PC-3 (cell line): ENCODE measurements at regions not wholly inside any gene's neighbourhood (a gene's known extent, or its start where the extent isn't known, plus 50 kb on each side); places are given as distances from the start of the nearest gene placed in this dataset.

Experiments used
- ATAC-seq: fragments of 200-7000 bp; cut with Tn5 transposase; 2 replicates; pipeline ENCODE4 v1.9.1; 2020; ENCODE audit warnings: mild to moderate bottlenecking, moderate library complexity
- BruUV-seq: library from RNA; stranded (reverse); fragments of 400-500 nt; replicated peaks from 2 replicates; lab custom pipeline; 2021; lab: Mats Ljungman, UMichigan
- CTCF ChIA-PET: fragments of 300-600 bp; sonication (Branson Sonifier 250); formaldehyde crosslinking; loops from one replicate; lab custom pipeline; 2022; ENCODE audit warnings: antibody characterized with exemption; lab: Charles Lee
- POLR2A ChIA-PET: fragments of 300-600 bp; sonication (Branson Sonifier 250); formaldehyde crosslinking; loops from one replicate; lab custom pipeline; 2022; ENCODE audit warnings: antibody characterized with exemption; ENCODE audit not compliant: unreplicated experiment; lab: Charles Lee
- DNase-seq: peaks from one replicate; pipeline ENCODE4 v3.0.0-alpha.2; 2015
- H2AFZ ChIP-seq: fragments of 300-600 bp; sonication (generic); 2 replicates; pipeline ENCODE4 v1.6.0; 2016; ENCODE audit warnings: antibody characterized with exemption, low read length
- H3F3A ChIP-seq: fragments of 300-600 bp; sonication (generic); one replicate; pipeline ENCODE4 v1.6.0; 2017; ENCODE audit warnings: antibody characterized with exemption, low read length, control low read depth, mild to moderate bottlenecking; ENCODE audit not compliant: unreplicated experiment
- H3K27ac ChIP-seq: fragments of 300-600 bp; sonication (generic); 2 replicates; pipeline ENCODE4 v1.5.1; 2016; ENCODE audit warnings: mild to moderate bottlenecking, low read length
- H3K27me3 ChIP-seq: fragments of 300-600 bp; sonication (generic); 2 replicates; pipeline ENCODE4 v1.6.1; 2016; ENCODE audit warnings: low read length, mixed read lengths
- H3K36me3 ChIP-seq: fragments of 300-600 bp; sonication (generic); 2 replicates; pipeline ENCODE4 v1.6.1; 2016; ENCODE audit warnings: low read depth, mixed run types, low read length, mixed read lengths
- H3K4me1 ChIP-seq: fragments of 300-600 bp; sonication (generic); 2 replicates; pipeline ENCODE4 v1.5.1; 2016; ENCODE audit warnings: low read length; ENCODE audit not compliant: insufficient read depth
- H3K4me2 ChIP-seq: fragments of 300-600 bp; sonication (generic); 2 replicates; pipeline ENCODE4 v1.6.0; 2016; ENCODE audit warnings: low read length
- H3K4me3 ChIP-seq: fragments of 300-600 bp; sonication (generic); 2 replicates; pipeline ENCODE4 v1.5.1; 2016; ENCODE audit warnings: mild to moderate bottlenecking, low read length, mixed read lengths
- H3K79me2 ChIP-seq: fragments of 300-600 bp; sonication (generic); 2 replicates; pipeline ENCODE4 v1.6.1; 2017; ENCODE audit warnings: low read length, mixed read lengths
- H3K9ac ChIP-seq: fragments of 300-600 bp; sonication (generic); 2 replicates; pipeline ENCODE4 v1.6.0; 2016; ENCODE audit warnings: mild to moderate bottlenecking, low read length
- H3K9me2 ChIP-seq: fragments of 300-600 bp; sonication (generic); replicated peaks from 2 replicates; pipeline ENCODE4 v1.6.1; 2016; ENCODE audit warnings: mixed run types, low read length, mixed read lengths
- H3K9me3 ChIP-seq: fragments of 300-600 bp; sonication (generic); 2 replicates; pipeline ENCODE4 v1.6.1; 2016; ENCODE audit warnings: low read length, mixed read lengths
- H4K20me1 ChIP-seq: fragments of 300-600 bp; sonication (generic); 2 replicates; pipeline ENCODE4 v1.6.1; 2016; ENCODE audit warnings: low read length, mixed read lengths
- EZH2 ChIP-seq: fragments of 300-600 bp; sonication (generic); IDR thresholded peaks from one replicate; pipeline ENCODE4 v1.6.1; 2017; ENCODE audit warnings: antibody characterized with exemption, mild to moderate bottlenecking, low read length; ENCODE audit not compliant: unreplicated experiment
- EZH2phosphoT487 ChIP-seq: fragments of 300-600 bp; sonication (generic); IDR thresholded peaks from 2 replicates; pipeline ENCODE4 v1.6.1; 2018; ENCODE audit warnings: mild to moderate bottlenecking, antibody characterized with exemption, low read length, borderline replicate concordance
- intact Hi-C: fragments of 100-400 bp; cut with micrococcal nuclease; formaldehyde crosslinking; loops from 2 replicates; pipeline ENCODE4 v1.9.0; 2023
- TF ChIP-seq, protein P1 (sequence below): fragments of 300-600 bp; sonication (generic); conservative IDR thresholded peaks from 2 replicates; pipeline ENCODE4 v1.5.1; 2017; ENCODE audit warnings: antibody characterized with exemption, low read depth, mild to moderate bottlenecking, low read length

DNA sequence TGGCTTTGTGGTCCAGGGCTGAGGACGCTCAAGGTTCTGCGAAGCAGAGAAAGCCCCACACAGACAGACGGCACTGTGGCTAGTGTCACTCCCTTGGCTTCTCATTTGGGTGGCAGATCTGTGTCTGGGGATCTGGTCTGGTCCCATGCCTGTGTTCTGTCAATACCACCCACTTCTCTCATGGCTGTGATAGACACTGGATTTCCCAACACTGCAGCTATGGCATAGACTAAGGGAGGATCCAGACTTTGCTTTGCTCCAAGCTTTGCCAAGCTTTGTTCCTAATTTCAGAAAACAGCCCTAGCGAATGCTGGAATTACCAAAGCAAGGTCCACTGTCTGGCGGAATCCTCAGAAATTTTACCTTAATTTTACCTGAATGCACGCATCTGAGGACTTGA is 62.1 kb downstream of the GADD45G start:
- no peaks in the 10 kb centered on the region for H3K9me3 ChIP-seq
- no peaks in the 10 kb centered on the region for H3K9me2 ChIP-seq
- H3K9ac ChIP-seq: no peak overlapping the region
- no peaks in the 10 kb centered on the region for H3K79me2 ChIP-seq
- no TSS peak for BruUV-seq
- POLR2A ChIA-PET: no interaction called here
- no peaks in the 10 kb centered on the region for H3K27me3 ChIP-seq
- intact Hi-C loops: no loop called here
- no peaks in the 10 kb centered on the region for H3K4me1 ChIP-seq
- ATAC-seq: no peak
- no peaks in the 10 kb centered on the region for H4K20me1 ChIP-seq
- H2AFZ ChIP-seq: no peak overlapping the region
- no peak overlapping the region for H3K4me3 ChIP-seq
- no peak overlapping the region for H3K27ac ChIP-seq
- CTCF ChIA-PET: no interaction called here
- no peaks in the 10 kb centered on the region for H3F3A ChIP-seq
- TF ChIP-seq EZH2 (no peak), EZH2phosphoT487 (no peak)
- TF ChIP-seq, protein P1, sequence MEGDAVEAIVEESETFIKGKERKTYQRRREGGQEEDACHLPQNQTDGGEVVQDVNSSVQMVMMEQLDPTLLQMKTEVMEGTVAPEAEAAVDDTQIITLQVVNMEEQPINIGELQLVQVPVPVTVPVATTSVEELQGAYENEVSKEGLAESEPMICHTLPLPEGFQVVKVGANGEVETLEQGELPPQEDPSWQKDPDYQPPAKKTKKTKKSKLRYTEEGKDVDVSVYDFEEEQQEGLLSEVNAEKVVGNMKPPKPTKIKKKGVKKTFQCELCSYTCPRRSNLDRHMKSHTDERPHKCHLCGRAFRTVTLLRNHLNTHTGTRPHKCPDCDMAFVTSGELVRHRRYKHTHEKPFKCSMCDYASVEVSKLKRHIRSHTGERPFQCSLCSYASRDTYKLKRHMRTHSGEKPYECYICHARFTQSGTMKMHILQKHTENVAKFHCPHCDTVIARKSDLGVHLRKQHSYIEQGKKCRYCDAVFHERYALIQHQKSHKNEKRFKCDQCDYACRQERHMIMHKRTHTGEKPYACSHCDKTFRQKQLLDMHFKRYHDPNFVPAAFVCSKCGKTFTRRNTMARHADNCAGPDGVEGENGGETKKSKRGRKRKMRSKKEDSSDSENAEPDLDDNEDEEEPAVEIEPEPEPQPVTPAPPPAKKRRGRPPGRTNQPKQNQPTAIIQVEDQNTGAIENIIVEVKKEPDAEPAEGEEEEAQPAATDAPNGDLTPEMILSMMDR: no peak
- H3K4me2 ChIP-seq: no peak overlapping the region
- H3K36me3 ChIP-seq: no peaks in the 10 kb centered on the region
- no peak for DNase-seq

DNA sequence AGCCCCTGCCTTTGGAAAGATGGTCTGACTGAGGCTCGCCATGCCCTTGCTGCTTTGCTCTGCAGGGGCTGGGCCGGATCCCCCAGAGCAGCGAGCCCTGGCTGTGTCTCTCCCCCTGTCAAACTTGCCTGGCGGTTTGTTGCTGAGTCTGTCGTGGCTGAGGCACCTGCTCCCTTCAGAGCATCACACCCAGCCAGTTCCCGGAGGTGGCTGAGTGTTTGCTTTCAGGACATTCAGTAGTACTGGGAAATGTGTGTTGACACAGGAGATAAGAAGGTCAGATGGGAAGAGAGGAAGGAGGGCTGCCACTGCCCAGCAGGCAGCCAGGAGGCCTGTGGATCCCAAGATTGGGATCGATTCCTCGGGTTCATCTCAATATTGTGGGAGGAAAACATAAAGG is 62.9 kb downstream of the GADD45G start:
- no peaks in the 10 kb centered on the region for H3K9me2 ChIP-seq
- DNase-seq (no peak), ATAC-seq (no peak)
- H3K9ac ChIP-seq: no peak overlapping the region
- ChIA-PET CTCF (no interaction called here), POLR2A (no interaction called here)
- no peak for TF ChIP-seq EZH2phosphoT487
- TF ChIP-seq, protein P1: no peak
- TF ChIP-seq EZH2: no peak
- H4K20me1 ChIP-seq: no peaks in the 10 kb centered on the region
- H3K27me3 ChIP-seq: no peaks in the 10 kb centered on the region
- H3K4me2 ChIP-seq: no peak overlapping the region
- no peaks in the 10 kb centered on the region for H3K79me2 ChIP-seq
- no peaks in the 10 kb centered on the region for H3K9me3 ChIP-seq
- H3F3A ChIP-seq: no peaks in the 10 kb centered on the region
- no peak overlapping the region for H3K4me3 ChIP-seq
- H3K4me1 ChIP-seq: no peaks in the 10 kb centered on the region
- H3K36me3 ChIP-seq: no peaks in the 10 kb centered on the region
- no peak overlapping the region for H2AFZ ChIP-seq
- no peak overlapping the region for H3K27ac ChIP-seq
- no TSS peak for BruUV-seq
- intact Hi-C loops: no loop called here

DNA sequence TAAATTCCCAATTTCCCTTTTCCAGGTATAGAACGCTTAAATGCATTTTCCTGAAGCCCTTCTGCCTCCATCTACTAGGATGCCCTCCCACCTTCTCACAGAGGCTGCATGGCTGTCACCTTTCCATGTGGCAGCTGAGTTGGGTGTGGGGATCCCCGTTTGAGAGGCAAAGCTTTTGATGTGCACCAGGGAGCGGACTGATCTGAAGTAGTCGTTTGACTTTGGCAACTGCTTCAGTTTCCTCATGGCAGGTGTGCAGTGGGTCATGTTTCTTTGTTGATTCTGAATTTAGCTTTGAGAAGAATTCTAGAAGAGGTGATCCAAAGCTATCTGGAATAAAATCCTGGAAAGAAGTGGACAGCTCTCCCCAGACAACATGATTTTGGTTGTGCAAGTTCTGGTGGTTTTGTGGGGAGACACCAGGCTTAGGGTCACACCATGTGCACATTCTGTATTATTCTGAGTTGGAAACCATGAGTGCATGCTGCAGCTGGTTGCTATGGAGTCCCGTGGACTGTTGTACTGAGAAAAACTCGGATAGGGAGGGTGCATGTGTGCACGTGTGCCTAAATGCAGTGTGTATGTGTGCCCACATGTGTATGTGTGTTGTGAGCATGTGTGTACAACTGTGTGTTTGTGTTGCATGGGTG is 63.5 kb downstream of the GADD45G start:
- no peak for ATAC-seq
- BruUV-seq: no TSS peak
- no peaks in the 10 kb centered on the region for H3K4me1 ChIP-seq
- no peaks in the 10 kb centered on the region for H3K79me2 ChIP-seq
- no peak overlapping the region for H3K4me3 ChIP-seq
- no peaks in the 10 kb centered on the region for H3K9me2 ChIP-seq
- no peak for TF ChIP-seq EZH2phosphoT487
- TF ChIP-seq EZH2: no peak
- TF ChIP-seq, protein P1: no peak
- intact Hi-C loops: no loop called here
- CTCF ChIA-PET: no interaction called here
- no peak overlapping the region for H3K27ac ChIP-seq
- H3K4me2 ChIP-seq: no peak overlapping the region
- no peak overlapping the region for H3K9ac ChIP-seq
- H3K9me3 ChIP-seq: no peaks in the 10 kb centered on the region
- H2AFZ ChIP-seq: no peak overlapping the region
- H3K27me3 ChIP-seq: no peaks in the 10 kb centered on the region
- no peaks in the 10 kb centered on the region for H3F3A ChIP-seq
- no peak for DNase-seq
- no peaks in the 10 kb centered on the region for H4K20me1 ChIP-seq
- no peaks in the 10 kb centered on the region for H3K36me3 ChIP-seq
- POLR2A ChIA-PET: no interaction called here
